HEK293 (cell line): ENCODE measurements at regions not wholly inside any gene's neighbourhood (a gene's known extent, or its start where the extent isn't known, plus 50 kb on each side); places are given as distances from the start of the nearest gene placed in this dataset.

Source experiments
- CTCF ChIA-PET: fragments of 350-600 bp; formaldehyde crosslinking; extraction: SDS; loops from one replicate; lab custom pipeline; 2021; ENCODE audit warnings: antibody characterized with exemption; lab: Yijun Ruan, JAX
- POLR2A ChIA-PET: fragments of 300-600 bp; formaldehyde crosslinking; extraction: SDS; loops from one replicate; lab custom pipeline; 2020; ENCODE audit warnings: antibody characterized with exemption, inconsistent platforms; lab: Yijun Ruan, JAX
- H3K27ac ChIP-seq: fragments of 200-500 bp; sonication (Bioruptor generic); 2 replicates; pipeline ENCODE4 v1.5.1; 2014; ENCODE audit warnings: low read depth, low read length, control low read depth, inconsistent platforms; ENCODE audit errors: extremely low read depth
- H3K36me3 ChIP-seq, 2 experiments: fragments of 200-500 bp in 1 of 2; sonication (Bioruptor generic) in 1 of 2; 1 replicate in 1 of 2; 2 replicates in 1 of 2; pipeline ENCODE4 v1.5.1; 2014 to 2017; ENCODE audit warnings: inconsistent platforms in 2 of 2, low read length in 2 of 2; ENCODE audit not compliant: control insufficient read depth in 2 of 2, insufficient read depth in 1 of 2
- H3K4me1 ChIP-seq: fragments of 200-500 bp; sonication (Bioruptor generic); 2 replicates; pipeline ENCODE4 v1.5.1; 2014; ENCODE audit warnings: mild to moderate bottlenecking, low read length, inconsistent platforms; ENCODE audit not compliant: control insufficient read depth, insufficient read depth
- H3K4me3 ChIP-seq: 2 replicates; pipeline ENCODE4 v1.5.1; 2011; ENCODE audit warnings: low read depth, mild to moderate bottlenecking, control low read depth, low read length, moderate library complexity
- H3K9me3 ChIP-seq: fragments of 200-500 bp; sonication (Bioruptor generic); 2 replicates; pipeline ENCODE4 v1.5.1; 2014; ENCODE audit warnings: low read depth, low read length, inconsistent platforms; ENCODE audit not compliant: control insufficient read depth, insufficient read depth
- GLIS1 ChIP-seq: fragments of 450-650 bp; formaldehyde crosslinking; IDR thresholded peaks from 2 replicates; pipeline ENCODE4 v1.5.1; 2016; ENCODE audit warnings: missing biosample characterization, missing genetic modification characterization
- HOXA7 ChIP-seq: sonication (generic); formaldehyde crosslinking; IDR thresholded peaks from 2 replicates; pipeline ENCODE4 v1.8.1; 2022; ENCODE audit warnings: missing genetic modification reagents, borderline replicate concordance
- KLF1 ChIP-seq: fragments of 450-650 bp; formaldehyde crosslinking; IDR thresholded peaks from 2 replicates; pipeline ENCODE4 v1.5.1; 2016; ENCODE audit warnings: missing biosample characterization, missing genetic modification characterization
- MEIS1 ChIP-seq: sonication (generic); formaldehyde crosslinking; IDR thresholded peaks from 2 replicates; pipeline ENCODE4 v1.8.1; 2022; ENCODE audit warnings: missing genetic modification reagents, mild to moderate bottlenecking, borderline replicate concordance
- SALL2 ChIP-seq: fragments of 450-650 bp; formaldehyde crosslinking; IDR thresholded peaks from 2 replicates; pipeline ENCODE4 v1.5.0; 2017; ENCODE audit warnings: missing biosample characterization, mild to moderate bottlenecking, missing genetic modification characterization, borderline replicate concordance
- WT1 ChIP-seq: fragments of 450-650 bp; formaldehyde crosslinking; IDR thresholded peaks from 2 replicates; pipeline ENCODE4 v1.5.1; 2016; ENCODE audit warnings: missing biosample characterization, missing genetic modification characterization
- ZBTB20 ChIP-seq: fragments of 450-650 bp; formaldehyde crosslinking; IDR thresholded peaks from 2 replicates; pipeline ENCODE4 v1.5.1; 2016; ENCODE audit warnings: missing biosample characterization, missing genetic modification characterization
- ZBTB26 ChIP-seq: fragments of 450-650 bp; formaldehyde crosslinking; optimal IDR thresholded peaks from 2 replicates; pipeline ENCODE3; 2016; ENCODE audit warnings: missing biosample characterization, mild to moderate bottlenecking, missing genetic modification characterization
- ZFP37 ChIP-seq: fragments of 450-650 bp; formaldehyde crosslinking; IDR thresholded peaks from 2 replicates; pipeline ENCODE4 v1.5.1; 2016; ENCODE audit warnings: missing biosample characterization, missing genetic modification characterization
- ZNF10 ChIP-seq: fragments of 450-650 bp; formaldehyde crosslinking; IDR thresholded peaks from 2 replicates; pipeline ENCODE4 v1.5.1; 2017; ENCODE audit warnings: missing biosample characterization, missing genetic modification characterization
- ZNF112 ChIP-seq: fragments of 450-650 bp; formaldehyde crosslinking; IDR thresholded peaks from 2 replicates; pipeline ENCODE4 v1.5.0; 2017; ENCODE audit warnings: missing biosample characterization, missing genetic modification characterization
- ZNF121 ChIP-seq: fragments of 450-650 bp; formaldehyde crosslinking; IDR thresholded peaks from 2 replicates; pipeline ENCODE4 v1.5.1; 2016; ENCODE audit warnings: missing biosample characterization, missing genetic modification characterization
- ZNF133 ChIP-seq: fragments of 450-650 bp; formaldehyde crosslinking; IDR thresholded peaks from 2 replicates; pipeline ENCODE4 v1.5.1; 2016; ENCODE audit warnings: missing biosample characterization, missing genetic modification characterization
- ZNF174 ChIP-seq: fragments of 450-650 bp; formaldehyde crosslinking; IDR thresholded peaks from 2 replicates; pipeline ENCODE4 v1.5.0; 2017; ENCODE audit warnings: missing biosample characterization, mild to moderate bottlenecking, missing genetic modification characterization
- ZNF426 ChIP-seq: fragments of 450-650 bp; formaldehyde crosslinking; IDR thresholded peaks from 2 replicates; pipeline ENCODE4 v1.5.1; 2017; ENCODE audit warnings: missing biosample characterization, missing genetic modification characterization, mild to moderate bottlenecking, inconsistent platforms, moderate library complexity
- ZNF433 ChIP-seq: fragments of 450-650 bp; formaldehyde crosslinking; IDR thresholded peaks from 2 replicates; pipeline ENCODE4 v1.5.1; 2016; ENCODE audit warnings: missing biosample characterization, missing genetic modification characterization, low read depth
- ZNF514 ChIP-seq: fragments of 450-650 bp; formaldehyde crosslinking; IDR thresholded peaks from 2 replicates; pipeline ENCODE4 v1.5.1; 2016; ENCODE audit warnings: missing biosample characterization, missing genetic modification characterization
- ZNF521 ChIP-seq: fragments of 450-650 bp; formaldehyde crosslinking; IDR thresholded peaks from 2 replicates; pipeline ENCODE4 v1.5.1; 2017; ENCODE audit warnings: missing biosample characterization, mild to moderate bottlenecking, missing genetic modification characterization
- ZNF558 ChIP-seq: fragments of 450-650 bp; formaldehyde crosslinking; IDR thresholded peaks from 2 replicates; pipeline ENCODE4 v1.5.1; 2016; ENCODE audit warnings: missing biosample characterization, missing genetic modification characterization
- ZNF621 ChIP-seq: fragments of 450-650 bp; formaldehyde crosslinking; IDR thresholded peaks from 2 replicates; pipeline ENCODE4 v1.5.1; 2017; ENCODE audit warnings: missing biosample characterization, missing genetic modification characterization
- ZNF660 ChIP-seq: fragments of 450-650 bp; IDR thresholded peaks from 2 replicates; pipeline ENCODE4 v1.5.1; 2018; ENCODE audit warnings: missing biosample characterization, mild to moderate bottlenecking, missing genetic modification characterization
- ZNF707 ChIP-seq: fragments of 450-650 bp; formaldehyde crosslinking; IDR thresholded peaks from 2 replicates; pipeline ENCODE4 v1.5.1; 2016; ENCODE audit warnings: missing biosample characterization, missing genetic modification characterization
- ZSCAN5A ChIP-seq: fragments of 450-650 bp; formaldehyde crosslinking; IDR thresholded peaks from 2 replicates; pipeline ENCODE4 v1.5.1; 2016; ENCODE audit warnings: missing biosample characterization, missing genetic modification characterization

- TF ChIP-seq ZNF10 (no peak), ZNF521 (tag by site-specific recombination) (no peak), ZBTB26 (no peak), ZNF174 (tag by site-specific recombination) (no peak), ZFP37 (tag by site-specific recombination) (no peak), ZNF707 (no peak)
- TF ChIP-seq, all 188 proteins: peak for 0
Observed at GRCh38 chr5:91562922-91563321, 179.8 kb upstream of the ARRDC3 start (continued).

- Histone ChIP-seq H3K9me3 (no peaks in the 10 kb centered on the region), H3K36me3 (no peaks in the 10 kb centered on the region), H3K4me3 (no peak overlapping the region), H3K4me1 (no peaks in the 10 kb centered on the region), H3K27ac (no peak overlapping the region)
- ChIA-PET CTCF (interaction anchor here (0.7 kb wide), 1 partner anchor 60 kb away, joined by 3 read pairs; no protein-coding TSS in a partner anchor), POLR2A (no interaction called here)
- TF ChIP-seq KLF1 (tag by site-specific recombination) (no peak), ZNF426 (tag by site-specific recombination) (no peak), GLIS1 (no peak), ZNF558 (no peak), ZNF514 (tag by site-specific recombination) (no peak), ZNF121 (tag by site-specific recombination) (no peak), ZNF621 (tag by site-specific recombination) (no peak), MEIS1 (CRISPR knock-in tag) (no peak)
Observed at GRCh38 chr5:91541696-91542095, 158.6 kb upstream of the ARRDC3 start.

GRCh38 chr5:91538179-91538578 is 155.1 kb upstream of the ARRDC3 start:
- Histone ChIP-seq H3K27ac (no peak overlapping the region), H3K4me3 (no peak overlapping the region)
- TF ChIP-seq SALL2, result no peak
- TF ChIP-seq ZNF660 (tag by site-specific recombination), result no peak
- TF ChIP-seq ZNF112 (tag by site-specific recombination), result no peak
- TF ChIP-seq ZNF433 (tag by site-specific recombination), result no peak
- TF ChIP-seq ZNF133 (tag by site-specific recombination), result no peak
- no peak for TF ChIP-seq WT1 (tag by site-specific recombination)
- no peak for TF ChIP-seq ZBTB20 (tag by site-specific recombination)
- no peak for TF ChIP-seq ZSCAN5A
- no peak for TF ChIP-seq HOXA7 (CRISPR knock-in tag)
- TF ChIP-seq, all 188 proteins: peak for 0
- Histone ChIP-seq H3K9me3 (no peaks in the 10 kb centered on the region), H3K36me3 (no peaks in the 10 kb centered on the region), H3K4me1 (no peaks in the 10 kb centered on the region)
- ChIA-PET CTCF (no interaction called here), POLR2A (interaction anchor here (0.7 kb wide), 1 partner anchor 42 kb away, joined by 5 read pairs; no protein-coding TSS in a partner anchor)
